Endothelial cell of umbilical vein (primary cell): ENCODE measurements at regions not wholly inside any gene's neighbourhood (a gene's known extent, or its start where the extent isn't known, plus 50 kb on each side); places are given as distances from the start of the nearest gene placed in this dataset.
"Not testable (repeated sequence)": the region's sequence is repeated elsewhere in the genome, so short reads cannot be mapped to it uniquely, and the experiment has no call there.

Source experiments
- CTCF ChIP-seq, 2 donors: IDR thresholded peaks; 1 replicate in 1 of 2; 2 replicates in 1 of 2; pipeline ENCODE4 v1.5.1; 2011; ENCODE audit warnings: low read length in 2 of 2, mild to moderate bottlenecking in 2 of 2, moderate library complexity in 2 of 2, control low read depth in 1 of 2, inconsistent platforms in 1 of 2, low read depth in 1 of 2; ENCODE audit not compliant: insufficient read depth in 1 of 2; ENCODE audit errors: extremely low read depth in 1 of 2
- EZH2 ChIP-seq: IDR thresholded peaks from 2 replicates; pipeline ENCODE4 v1.6.1; 2012; ENCODE audit warnings: borderline replicate concordance, low read depth, mild to moderate bottlenecking, moderate library complexity, low read length, inconsistent platforms; ENCODE audit not compliant: severe bottlenecking
- FOS ChIP-seq: IDR thresholded peaks from 2 replicates; pipeline ENCODE4 v1.6.1; 2011; ENCODE audit warnings: mild to moderate bottlenecking, low read length, moderate library complexity, borderline replicate concordance; ENCODE audit not compliant: insufficient read depth
- GATA2 ChIP-seq: IDR thresholded peaks from 2 replicates; pipeline ENCODE4 v1.7.0; 2011; ENCODE audit warnings: low read depth, mild to moderate bottlenecking, moderate library complexity, mixed read lengths, low read length; ENCODE audit not compliant: insufficient read length, insufficient read depth
- MYC ChIP-seq: IDR thresholded peaks from one replicate; pipeline ENCODE4 v1.6.1; 2011; ENCODE audit warnings: mild to moderate bottlenecking, low read depth, low read length
- POLR2A ChIP-seq: IDR thresholded peaks from 2 replicates; pipeline ENCODE4 v1.6.1; 2012; ENCODE audit warnings: low read depth, mild to moderate bottlenecking, control low read depth, low read length
- POLR2AphosphoS5 ChIP-seq: IDR thresholded peaks from 2 replicates; pipeline ENCODE4 v1.6.1; 2012; ENCODE audit warnings: low read depth, mild to moderate bottlenecking, control low read depth, low read length, moderate library complexity; ENCODE audit not compliant: insufficient read depth
- TF ChIP-seq, protein P1 (sequence below): IDR thresholded peaks from 2 replicates; pipeline ENCODE4 v1.6.1; 2011; ENCODE audit not compliant: insufficient read depth, insufficient read length

DNA sequence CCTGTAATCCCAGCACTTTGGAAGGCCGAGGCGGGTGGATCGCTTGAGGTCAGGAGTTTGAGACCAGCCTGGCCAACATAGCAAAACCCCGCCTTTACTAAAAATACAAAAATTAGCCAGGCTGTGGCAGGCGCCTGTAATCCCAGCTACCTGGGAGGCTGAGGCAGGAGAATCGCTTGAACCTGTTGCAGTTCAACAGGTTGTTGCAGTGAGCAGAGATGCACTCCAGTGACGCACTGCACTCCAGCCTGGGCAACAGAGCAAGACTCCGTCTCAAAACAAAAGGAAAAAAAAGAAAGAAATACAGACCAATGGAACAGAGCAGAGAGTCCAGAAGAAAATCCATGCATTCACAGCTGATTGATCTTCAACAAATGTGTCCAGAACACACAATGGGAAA is 99.8 kb upstream of the LANCL2 start:
- not testable (repeated sequence) for TF ChIP-seq EZH2; POLR2AphosphoS5; CTCF (IDR thresholded peaks at IDR 0.05; ENCODE audit: extremely low read depth in 1 of 2, insufficient read depth in 1 of 2, low read depth in 1 of 2, low read length in 2 of 2); FOS; MYC; POLR2A; GATA2
- TF ChIP-seq, protein P1, sequence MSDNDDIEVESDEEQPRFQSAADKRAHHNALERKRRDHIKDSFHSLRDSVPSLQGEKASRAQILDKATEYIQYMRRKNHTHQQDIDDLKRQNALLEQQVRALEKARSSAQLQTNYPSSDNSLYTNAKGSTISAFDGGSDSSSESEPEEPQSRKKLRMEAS, result not testable (repeated sequence)
